CD4-positive, alpha-beta T cell treated with Interleukin-6 for 4 hours (primary cell): ENCODE measurements at regions not wholly inside any gene's neighbourhood (a gene's known extent, or its start where the extent isn't known, plus 50 kb on each side); places are given as distances from the start of the nearest gene placed in this dataset.

Experiments used
- DNase-seq: peaks from one replicate; pipeline ENCODE4 v3.0.0-alpha.2; 2020; ENCODE audit warnings: mixed read lengths

GRCh38 chr9:92185096-92185495, 69.9 kb upstream of the SPTLC1 start:
- no peak for DNase-seq

GRCh38 chr9:92184041-92184564, 68.9 kb upstream of the SPTLC1 start:
- no peak for DNase-seq

GRCh38 chr9:92183449-92183848, 68.2 kb upstream of the SPTLC1 start:
- no peak for DNase-seq

GRCh38 chr9:92181296-92181695, 66.1 kb upstream of the SPTLC1 start:
- DNase-seq: no peak

- no peak for DNase-seq
These were observed 65.5 kb upstream of the SPTLC1 start for GRCh38 chr9:92180669-92181181.

- DNase-seq: no peak
These were observed 64.8 kb upstream of the SPTLC1 start for GRCh38 chr9:92180002-92180400.

GRCh38 chr9:92179286-92180001, 64.2 kb upstream of the SPTLC1 start:
- no peak for DNase-seq

GRCh38 chr9:92177591-92177990, 62.4 kb upstream of the SPTLC1 start:
- DNase-seq: no peak

- no peak for DNase-seq
These were observed 61.6 kb upstream of the SPTLC1 start for GRCh38 chr9:92176800-92177185.

- no peak for DNase-seq
These were observed 61.0 kb upstream of the SPTLC1 start for GRCh38 chr9:92176068-92176799.

- no peak for DNase-seq
These were observed 60.2 kb upstream of the SPTLC1 start for GRCh38 chr9:92175441-92175840.

GRCh38 chr9:92173318-92173717, 58.1 kb upstream of the SPTLC1 start:
- no peak for DNase-seq

GRCh38 chr9:92171822-92172221, 56.6 kb upstream of the SPTLC1 start:
- DNase-seq: no peak

- DNase-seq: no peak
These were observed 56.1 kb upstream of the SPTLC1 start for GRCh38 chr9:92171281-92171680.

- no peak for DNase-seq
These were observed 55.6 kb upstream of the SPTLC1 start for GRCh38 chr9:92170848-92171247.

- no peak for DNase-seq
These were observed 50.3 kb upstream of the SPTLC1 start for GRCh38 chr9:92165484-92165883.
